Body of pancreas (tissue), 4 donors: ENCODE measurements at regions not wholly inside any gene's neighbourhood (a gene's known extent, or its start where the extent isn't known, plus 50 kb on each side); places are given as distances from the start of the nearest gene placed in this dataset.

Source experiments
- POLR2A ChIP-seq, 3 donors: fragments of 450-650 bp; IDR thresholded peaks; one replicate each; pipeline ENCODE4 v1.6.1; 2016; ENCODE audit warnings: antibody characterized with exemption in 3 of 3, mild to moderate bottlenecking in 2 of 3
- TF ChIP-seq, protein P1 (sequence below), 7 experiments: fragments of 450-650 bp in 4 of 7; fragments of 200-600 bp in 3 of 7; sonication (generic) in 3 of 7; IDR thresholded peaks; one replicate each; pipeline ENCODE4 v1.5.1; 2016 to 2019; ENCODE audit warnings: antibody characterized with exemption in 7 of 7

DNA sequence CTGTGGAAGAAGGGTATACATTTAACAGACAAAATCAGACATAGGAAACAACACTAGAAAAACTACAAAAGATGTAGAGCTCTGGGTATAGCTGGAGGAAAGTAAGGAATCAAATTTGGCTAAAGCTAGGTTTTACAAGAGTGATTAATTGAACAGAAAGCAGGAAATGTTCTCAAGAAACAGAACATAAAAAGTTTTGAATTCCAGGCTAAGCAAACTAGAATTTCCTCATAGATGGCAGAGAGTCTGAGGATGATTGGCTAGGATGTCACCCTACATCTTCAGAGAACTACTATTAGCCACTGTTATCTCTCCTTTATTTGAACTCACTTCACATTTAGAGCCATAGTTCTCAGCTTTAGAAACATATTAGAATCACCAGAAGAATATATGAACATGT lies 502.1 kb upstream of the PAPPA start:
- TF ChIP-seq, protein P1, sequence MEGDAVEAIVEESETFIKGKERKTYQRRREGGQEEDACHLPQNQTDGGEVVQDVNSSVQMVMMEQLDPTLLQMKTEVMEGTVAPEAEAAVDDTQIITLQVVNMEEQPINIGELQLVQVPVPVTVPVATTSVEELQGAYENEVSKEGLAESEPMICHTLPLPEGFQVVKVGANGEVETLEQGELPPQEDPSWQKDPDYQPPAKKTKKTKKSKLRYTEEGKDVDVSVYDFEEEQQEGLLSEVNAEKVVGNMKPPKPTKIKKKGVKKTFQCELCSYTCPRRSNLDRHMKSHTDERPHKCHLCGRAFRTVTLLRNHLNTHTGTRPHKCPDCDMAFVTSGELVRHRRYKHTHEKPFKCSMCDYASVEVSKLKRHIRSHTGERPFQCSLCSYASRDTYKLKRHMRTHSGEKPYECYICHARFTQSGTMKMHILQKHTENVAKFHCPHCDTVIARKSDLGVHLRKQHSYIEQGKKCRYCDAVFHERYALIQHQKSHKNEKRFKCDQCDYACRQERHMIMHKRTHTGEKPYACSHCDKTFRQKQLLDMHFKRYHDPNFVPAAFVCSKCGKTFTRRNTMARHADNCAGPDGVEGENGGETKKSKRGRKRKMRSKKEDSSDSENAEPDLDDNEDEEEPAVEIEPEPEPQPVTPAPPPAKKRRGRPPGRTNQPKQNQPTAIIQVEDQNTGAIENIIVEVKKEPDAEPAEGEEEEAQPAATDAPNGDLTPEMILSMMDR (IDR thresholded peaks at IDR 0.05) = no peak
- TF ChIP-seq POLR2A (IDR thresholded peaks at IDR 0.05) = no peak
